GM19395 (cell line): ENCODE measurements at regions not wholly inside any gene's neighbourhood (a gene's known extent, or its start where the extent isn't known, plus 50 kb on each side); places are given as distances from the start of the nearest gene placed in this dataset.

Source experiments
- ATAC-seq: cut with Tn5 transposase; IDR thresholded peaks from one replicate; pipeline ENCODE4 v1.9.1; 2021; ENCODE audit warnings: mild to moderate bottlenecking, moderate library complexity; ENCODE audit not compliant: unreplicated experiment

GRCh38 chrX:8870411-8870810, 69.2 kb upstream of the FAM9A start:
- no peak for ATAC-seq

GRCh38 chrX:8869812-8870211, 68.6 kb upstream of the FAM9A start:
- ATAC-seq, result no peak

- ATAC-seq, result no peak
Observed at GRCh38 chrX:8868906-8869305, 67.7 kb upstream of the FAM9A start.

- no peak for ATAC-seq
Observed at GRCh38 chrX:8868070-8868773, 67.0 kb upstream of the FAM9A start.

GRCh38 chrX:8867406-8867805, 66.2 kb upstream of the FAM9A start:
- ATAC-seq, result no peak

- no peak for ATAC-seq
Observed at GRCh38 chrX:8864161-8864560, 63.0 kb upstream of the FAM9A start.

GRCh38 chrX:8861908-8862307, 60.7 kb upstream of the FAM9A start:
- ATAC-seq, result no peak

GRCh38 chrX:8851231-8851886, 50.2 kb upstream of the FAM9A start:
- ATAC-seq, result no peak
